IMR-90 (cell line): ENCODE measurements at regions not wholly inside any gene's neighbourhood (a gene's known extent, or its start where the extent isn't known, plus 50 kb on each side); places are given as distances from the start of the nearest gene placed in this dataset.

ENCODE experiments used
- ATAC-seq: fragments of 200-7000 bp; cut with Tn5 transposase; 2 replicates; pipeline ENCODE4 v1.9.1; 2020; ENCODE audit warnings: low read depth, mild to moderate bottlenecking, moderate library complexity
- BruUV-seq: library from RNA; stranded (reverse); fragments of 400-500 nt; replicated peaks from 2 replicates; lab custom pipeline; 2021; lab: Mats Ljungman, UMichigan
- CTCF ChIA-PET: fragments of 300-600 bp; formaldehyde crosslinking; extraction: SDS; loops from one replicate; lab custom pipeline; 2021; ENCODE audit warnings: antibody characterized with exemption; lab: Yijun Ruan, JAX
- POLR2A ChIA-PET: fragments of 300-600 bp; sonication (Branson Sonifier 250); formaldehyde crosslinking; loops from one replicate; lab custom pipeline; 2022; ENCODE audit warnings: antibody characterized with exemption; ENCODE audit not compliant: unreplicated experiment; lab: Charles Lee
- DNase-seq: peaks from one replicate; pipeline ENCODE4 v3.0.0; 2013
- H2AFZ ChIP-seq: replicated peaks from 2 replicates; pipeline ENCODE3; 2013; ENCODE audit warnings: low read length, mild to moderate bottlenecking; ENCODE audit not compliant: poor library complexity
- H2AK5ac ChIP-seq: 2 replicates; pipeline ENCODE4 v1.6.1; 2013; ENCODE audit warnings: low read depth, low read length, inconsistent platforms
- H2AK9ac ChIP-seq: replicated peaks from 2 replicates; pipeline ENCODE3; 2013; ENCODE audit warnings: mild to moderate bottlenecking, low read depth, low read length, moderate library complexity; ENCODE audit not compliant: poor library complexity
- H2BK120ac ChIP-seq: 2 replicates; pipeline ENCODE4 v1.6.1; 2013; ENCODE audit warnings: low read depth, low read length, inconsistent platforms
- H2BK15ac ChIP-seq: 3 replicates; pipeline ENCODE4 v1.6.1; 2013; ENCODE audit warnings: low read depth, low read length, inconsistent platforms
- H2BK20ac ChIP-seq: 2 replicates; pipeline ENCODE4 v1.6.1; 2013; ENCODE audit warnings: low read depth, mild to moderate bottlenecking, inconsistent platforms, low read length, moderate library complexity
- H2BK5ac ChIP-seq: 2 replicates; pipeline ENCODE4 v1.6.1; 2013; ENCODE audit warnings: mild to moderate bottlenecking, low read depth, low read length, inconsistent platforms; ENCODE audit not compliant: poor library complexity, severe bottlenecking
- H3K14ac ChIP-seq: replicated peaks from 2 replicates; pipeline ENCODE4 v1.6.1; 2013; ENCODE audit warnings: low read depth, low read length, inconsistent platforms
- H3K18ac ChIP-seq: 2 replicates; pipeline ENCODE4 v1.6.1; 2013; ENCODE audit warnings: low read depth, low read length, control low read depth
- H3K23ac ChIP-seq: 2 replicates; pipeline ENCODE4 v1.6.1; 2013; ENCODE audit warnings: low read depth, low read length, inconsistent platforms
- H3K27ac ChIP-seq: 2 replicates; pipeline ENCODE4 v1.5.1; 2013; ENCODE audit warnings: mild to moderate bottlenecking, control low read depth, low read length; ENCODE audit not compliant: insufficient read depth
- H3K27me3 ChIP-seq: 2 replicates; pipeline ENCODE4 v1.6.1; 2013; ENCODE audit warnings: low read length; ENCODE audit not compliant: control insufficient read depth, insufficient read depth
- H3K36me3 ChIP-seq: 2 replicates; pipeline ENCODE4 v1.6.1; 2013; ENCODE audit warnings: low read length, mixed read lengths; ENCODE audit not compliant: control insufficient read depth, insufficient read depth
- H3K4ac ChIP-seq: 2 replicates; pipeline ENCODE4 v1.6.1; 2013; ENCODE audit warnings: low read depth, low read length, inconsistent platforms
- H3K4me1 ChIP-seq: 2 replicates; pipeline ENCODE4 v1.6.1; 2013; ENCODE audit warnings: low read length, mixed read lengths; ENCODE audit not compliant: control insufficient read depth, insufficient read depth
- H3K4me2 ChIP-seq: 2 replicates; pipeline ENCODE4 v1.6.1; 2013; ENCODE audit warnings: low read depth, mild to moderate bottlenecking, control low read depth, low read length, moderate library complexity
- H3K4me3 ChIP-seq: 2 replicates; pipeline ENCODE4 v1.5.1; 2013; ENCODE audit warnings: low read depth, mild to moderate bottlenecking, control low read depth, low read length, moderate library complexity; ENCODE audit not compliant: insufficient read depth
- H3K56ac ChIP-seq: 2 replicates; pipeline ENCODE4 v1.6.1; 2013; ENCODE audit warnings: low read length, inconsistent platforms; ENCODE audit not compliant: insufficient read depth; ENCODE audit errors: extremely low read depth
- H3K79me1 ChIP-seq, 2 experiments: 2 replicates each; pipeline ENCODE4 v1.6.1; 2013; ENCODE audit warnings: low read length in 2 of 2, inconsistent platforms in 1 of 2, low read depth in 1 of 2
- H3K9ac ChIP-seq: 2 replicates; pipeline ENCODE4 v1.6.1; 2013; ENCODE audit warnings: low read depth, low read length, control low read depth
- H3K9me1 ChIP-seq: 2 replicates; pipeline ENCODE4 v1.6.1; 2013; ENCODE audit warnings: low read length, inconsistent platforms; ENCODE audit not compliant: insufficient read depth
- H3K9me3 ChIP-seq: 2 replicates; pipeline ENCODE4 v1.6.1; 2013; ENCODE audit warnings: low read length; ENCODE audit not compliant: control insufficient read depth, insufficient read depth
- H4K20me1 ChIP-seq: 2 replicates; pipeline ENCODE4 v1.6.1; 2013; ENCODE audit warnings: low read length, inconsistent platforms; ENCODE audit not compliant: insufficient read depth
- H4K5ac ChIP-seq: 2 replicates; pipeline ENCODE4 v1.6.1; 2013; ENCODE audit warnings: mild to moderate bottlenecking, low read depth, low read length, control low read depth
- H4K8ac ChIP-seq, 2 experiments: 2 replicates each; pipeline ENCODE4 v1.6.1; 2013; ENCODE audit warnings: low read depth in 2 of 2, low read length in 2 of 2, control low read depth in 1 of 2, inconsistent platforms in 1 of 2
- H4K91ac ChIP-seq: 2 replicates; pipeline ENCODE4 v1.6.1; 2013; ENCODE audit warnings: low read depth, low read length, inconsistent platforms; ENCODE audit not compliant: insufficient read depth
- CTCF ChIP-seq: conservative IDR thresholded peaks from 2 replicates; pipeline ENCODE4 v1.5.1; 2012; ENCODE audit warnings: mild to moderate bottlenecking, low read depth, low read length, improper control_type of control experiment
- ELK1 ChIP-seq: fragments of 150-350 bp; IDR thresholded peaks from 2 replicates; pipeline ENCODE4 v1.6.1; 2016; ENCODE audit warnings: low read depth, mild to moderate bottlenecking, low read length, moderate library complexity, borderline replicate concordance
- FOS ChIP-seq: fragments of 150-350 bp; IDR thresholded peaks from 2 replicates; pipeline ENCODE4 v1.6.1; 2016; ENCODE audit warnings: low read depth, low read length
- RAD21 ChIP-seq: IDR thresholded peaks from 2 replicates; pipeline ENCODE4 v1.6.1; 2012; ENCODE audit warnings: low read length, improper control_type of control experiment
- WGBS, 2 experiments: methylation state at CpG; one replicate each; pipeline versions ENCODE4 v1.1.5 to v1.1.7; 2013; ENCODE audit warnings: missing lambda C conversion rate in 2 of 2; ENCODE audit not compliant: insufficient read length in 1 of 2; ENCODE audit errors: extremely low coverage in 2 of 2; 5-methylcytosine and 5-hydroxymethylcytosine counted together
- dilution Hi-C: fragments of 300-500 bp; cut with HindIII; formaldehyde crosslinking; loops from one replicate; pipeline ENCODE4 v1.14.3; 2018; ENCODE audit warnings: low sequenced_read_pairs; ENCODE audit not compliant: unreplicated experiment
- in situ Hi-C: fragments of 300-500 bp; cut with MboI; formaldehyde crosslinking; loops from 3 replicates; pipeline ENCODE4 v1.14.3; 2019; ENCODE audit warnings: low sequenced_read_pairs, inconsistent platforms, mixed read lengths
- intact Hi-C: fragments of 100-400 bp; cut with micrococcal nuclease; formaldehyde crosslinking; loops from 2 replicates; pipeline ENCODE4 v1.10.0; 2022

GRCh38 chr3:185988080-185988815 is 50.4 kb upstream of the TRA2B start:
- H3K56ac ChIP-seq = no peak overlapping the region
- H2AK5ac ChIP-seq = no peak overlapping the region
- H2BK5ac ChIP-seq = no peak overlapping the region
- no peak overlapping the region for H3K4ac ChIP-seq
- no peak overlapping the region for H2AK9ac ChIP-seq
- no peak overlapping the region for H2BK20ac ChIP-seq
- DNase-seq (no peak), ATAC-seq (no peak)
- no peaks in the 10 kb centered on the region; the same call in 1 of the 2 replicates for H3K27me3 ChIP-seq
- H4K91ac ChIP-seq = no peak overlapping the region
- no TSS peak for BruUV-seq
- H3K79me1 ChIP-seq = no peaks in the 10 kb centered on the region
- no peaks in the 10 kb centered on the region for H4K20me1 ChIP-seq
- H2BK120ac ChIP-seq = no peak overlapping the region
- H2AFZ ChIP-seq = no peak overlapping the region
- CTCF ChIA-PET = interaction anchor here (0.7 kb wide), 1 partner anchor 238 kb away, joined by 3 read pairs; no protein-coding TSS in a partner anchor
- no peak overlapping the region for H4K5ac ChIP-seq
- no peak overlapping the region for H2BK15ac ChIP-seq
- no peaks in the 10 kb centered on the region for H3K36me3 ChIP-seq
- dilution Hi-C loops (no loop called here), in situ Hi-C loops (loop anchor here (25.0 kb wide), 1 partner anchor 824 kb away; the partner anchor contains the start of gene RFC4), intact Hi-C loops (loop anchor here (5.0 kb wide), 1 partner anchor 69 kb away; no protein-coding TSS in a partner anchor)
- no peak overlapping the region for H3K9ac ChIP-seq
- H4K8ac ChIP-seq = no peak overlapping the region
- no peak overlapping the region for H3K23ac ChIP-seq
- no peak overlapping the region for H3K27ac ChIP-seq
- no peak overlapping the region for H3K14ac ChIP-seq
- no peak overlapping the region for H3K4me3 ChIP-seq
- POLR2A ChIA-PET = no interaction called here
- 0 out of 2 replicates have a peak, but pooled peaks cover 3% of the 10 kb centered on the region for H3K9me1 ChIP-seq
- WGBS, 2 experiments = no CpG with 5 or more reads among the region's 3 CpGs
- TF ChIP-seq ELK1 = no peak
- TF ChIP-seq RAD21 = 0 out of 2 replicates have a peak, but pooled peaks have one; percentile 10
- TF ChIP-seq CTCF = peak; percentile 15; the same call in 1 of the 2 replicates
- TF ChIP-seq FOS = no peak
- no peak overlapping the region for H3K18ac ChIP-seq
- H3K4me2 ChIP-seq = no peak overlapping the region
- H3K9me3 ChIP-seq = no peaks in the 10 kb centered on the region
- peaks cover 4% of the 10 kb centered on the region for H3K4me1 ChIP-seq
